ENCODE measurements at regions not wholly inside any gene's neighbourhood (a gene's known extent, or its start where the extent isn't known, plus 50 kb on each side); places are given as distances from the start of the nearest gene placed in this dataset.

- H3K4me3 Mint-ChIP-seq = no peak overlapping the region
Measured at GRCh38 chrX:84611843-84612636, 109.8 kb upstream of the HDX start.

GRCh38 chrX:84634201-84634782 is 132.0 kb upstream of the HDX start:
- no peaks in the 10 kb centered on the region for H3K27me3 Mint-ChIP-seq
- no peak overlapping the region for H3K27ac Mint-ChIP-seq
- peaks cover 3% of the 10 kb centered on the region for H3K9me3 Mint-ChIP-seq
- no peaks in the 10 kb centered on the region for H3K36me3 Mint-ChIP-seq
- no peak for DNase-seq
- H3K4me1 Mint-ChIP-seq = no peaks in the 10 kb centered on the region
- no peak overlapping the region for H3K4me3 Mint-ChIP-seq

More at GRCh38 chrX:84611843-84612636, 109.8 kb upstream of the HDX start:
- Mint-ChIP-seq H3K27me3 (no peaks in the 10 kb centered on the region), H3K9me3 (no peaks in the 10 kb centered on the region), H3K27ac (no peak overlapping the region), H3K4me1 (no peaks in the 10 kb centered on the region), H3K36me3 (no peaks in the 10 kb centered on the region)
- DNase-seq = no peak

GRCh38 chrX:84666086-84666485 is 163.8 kb upstream of the HDX start:
- no peaks in the 10 kb centered on the region for H3K9me3 Mint-ChIP-seq
- no peak overlapping the region for H3K4me3 Mint-ChIP-seq
- H3K27me3 Mint-ChIP-seq = no peaks in the 10 kb centered on the region
- H3K36me3 Mint-ChIP-seq = no peaks in the 10 kb centered on the region
- H3K4me1 Mint-ChIP-seq = no peaks in the 10 kb centered on the region
- H3K27ac Mint-ChIP-seq = no peak overlapping the region
- DNase-seq = no peak

GRCh38 chrX:84690228-84690627 is 188.0 kb upstream of the HDX start:
- H3K4me1 Mint-ChIP-seq = no peaks in the 10 kb centered on the region
- H3K36me3 Mint-ChIP-seq = no peaks in the 10 kb centered on the region
- H3K4me3 Mint-ChIP-seq = no peak overlapping the region
- H3K27ac Mint-ChIP-seq = no peak overlapping the region
- no peaks in the 10 kb centered on the region for H3K9me3 Mint-ChIP-seq
- no peak for DNase-seq
- no peaks in the 10 kb centered on the region for H3K27me3 Mint-ChIP-seq

- no peaks in the 10 kb centered on the region for H3K9me3 Mint-ChIP-seq
- no peak overlapping the region for H3K27ac Mint-ChIP-seq
- H3K4me1 Mint-ChIP-seq = no peaks in the 10 kb centered on the region
- H3K4me3 Mint-ChIP-seq = no peak overlapping the region
- H3K27me3 Mint-ChIP-seq = no peaks in the 10 kb centered on the region
- no peak for DNase-seq
- H3K36me3 Mint-ChIP-seq = no peaks in the 10 kb centered on the region
Measured at GRCh38 chrX:84709987-84710386, 207.7 kb upstream of the HDX start.

- Mint-ChIP-seq H3K9me3 (no peaks in the 10 kb centered on the region), H3K4me3 (no peak overlapping the region), H3K27ac (no peak overlapping the region), H3K36me3 (no peaks in the 10 kb centered on the region), H3K4me1 (no peaks in the 10 kb centered on the region), H3K27me3 (no peaks in the 10 kb centered on the region)
- no peak for DNase-seq
Measured at GRCh38 chrX:84710611-84711010, 208.4 kb upstream of the HDX start.

- Mint-ChIP-seq H3K9me3 (no peaks in the 10 kb centered on the region), H3K27me3 (no peaks in the 10 kb centered on the region), H3K4me1 (no peaks in the 10 kb centered on the region), H3K36me3 (no peaks in the 10 kb centered on the region), H3K4me3 (no peak overlapping the region), H3K27ac (no peak overlapping the region)
- DNase-seq = no peak
Measured at GRCh38 chrX:84712621-84713020, 210.4 kb upstream of the HDX start.

GRCh38 chrX:84715315-84715714 is 213.1 kb upstream of the HDX start:
- DNase-seq = no peak
- Mint-ChIP-seq H3K4me1 (no peaks in the 10 kb centered on the region), H3K36me3 (no peaks in the 10 kb centered on the region), H3K4me3 (no peak overlapping the region), H3K27me3 (no peaks in the 10 kb centered on the region), H3K27ac (no peak overlapping the region), H3K9me3 (no peaks in the 10 kb centered on the region)

GRCh38 chrX:84717343-84717742 is 215.1 kb upstream of the HDX start:
- H3K4me1 Mint-ChIP-seq = no peaks in the 10 kb centered on the region
- no peaks in the 10 kb centered on the region for H3K36me3 Mint-ChIP-seq
- no peak overlapping the region for H3K4me3 Mint-ChIP-seq
- DNase-seq = no peak
- H3K27me3 Mint-ChIP-seq = no peaks in the 10 kb centered on the region
- no peak overlapping the region for H3K27ac Mint-ChIP-seq
- no peaks in the 10 kb centered on the region for H3K9me3 Mint-ChIP-seq

GRCh38 chrX:84721416-84721815 is 219.2 kb upstream of the HDX start:
- no peaks in the 10 kb centered on the region for H3K4me1 Mint-ChIP-seq
- H3K27me3 Mint-ChIP-seq = no peaks in the 10 kb centered on the region
- H3K9me3 Mint-ChIP-seq = no peaks in the 10 kb centered on the region
- H3K4me3 Mint-ChIP-seq = no peak overlapping the region
- H3K27ac Mint-ChIP-seq = no peak overlapping the region
- H3K36me3 Mint-ChIP-seq = no peaks in the 10 kb centered on the region
- DNase-seq = no peak

- DNase-seq = no peak
- no peak overlapping the region for H3K4me3 Mint-ChIP-seq
- H3K27ac Mint-ChIP-seq = no peak overlapping the region
- H3K4me1 Mint-ChIP-seq = no peaks in the 10 kb centered on the region
- no peaks in the 10 kb centered on the region for H3K36me3 Mint-ChIP-seq
- no peaks in the 10 kb centered on the region for H3K9me3 Mint-ChIP-seq
- no peaks in the 10 kb centered on the region for H3K27me3 Mint-ChIP-seq
Measured at GRCh38 chrX:84724576-84724975, 222.3 kb upstream of the HDX start.

GRCh38 chrX:84729408-84729807 is 227.2 kb upstream of the HDX start:
- no peak overlapping the region for H3K27ac Mint-ChIP-seq
- no peaks in the 10 kb centered on the region for H3K36me3 Mint-ChIP-seq
- DNase-seq = no peak
- H3K4me3 Mint-ChIP-seq = no peak overlapping the region
- no peaks in the 10 kb centered on the region for H3K4me1 Mint-ChIP-seq
- H3K9me3 Mint-ChIP-seq = no peaks in the 10 kb centered on the region
- no peaks in the 10 kb centered on the region for H3K27me3 Mint-ChIP-seq

- H3K27ac Mint-ChIP-seq = no peak overlapping the region
Measured at GRCh38 chrX:84729809-84730208, 227.6 kb upstream of the HDX start.

GRCh38 chrX:84735025-84735424 is 232.8 kb upstream of the HDX start:
- Mint-ChIP-seq H3K9me3 (no peaks in the 10 kb centered on the region), H3K4me3 (no peak overlapping the region), H3K36me3 (no peaks in the 10 kb centered on the region), H3K4me1 (no peaks in the 10 kb centered on the region), H3K27ac (no peak overlapping the region), H3K27me3 (no peaks in the 10 kb centered on the region)
- no peak for DNase-seq

More at GRCh38 chrX:84729809-84730208, 227.6 kb upstream of the HDX start:
- Mint-ChIP-seq H3K4me1 (no peaks in the 10 kb centered on the region), H3K27me3 (no peaks in the 10 kb centered on the region), H3K9me3 (no peaks in the 10 kb centered on the region), H3K4me3 (no peak overlapping the region), H3K36me3 (no peaks in the 10 kb centered on the region)
- peak; percentile 1 for DNase-seq

GRCh38 chrX:84737471-84737871 is 235.2 kb upstream of the HDX start:
- no peaks in the 10 kb centered on the region for H3K4me1 Mint-ChIP-seq
- no peaks in the 10 kb centered on the region for H3K9me3 Mint-ChIP-seq
- no peak overlapping the region for H3K27ac Mint-ChIP-seq
- no peak overlapping the region for H3K4me3 Mint-ChIP-seq
- DNase-seq = no peak
- no peaks in the 10 kb centered on the region for H3K27me3 Mint-ChIP-seq
- no peaks in the 10 kb centered on the region for H3K36me3 Mint-ChIP-seq

GRCh38 chrX:84747516-84747915 is 245.3 kb upstream of the HDX start:
- no peaks in the 10 kb centered on the region for H3K27me3 Mint-ChIP-seq
- no peaks in the 10 kb centered on the region for H3K4me1 Mint-ChIP-seq
- no peaks in the 10 kb centered on the region for H3K9me3 Mint-ChIP-seq
- no peak overlapping the region for H3K27ac Mint-ChIP-seq
- no peaks in the 10 kb centered on the region for H3K36me3 Mint-ChIP-seq
- no peak for DNase-seq
- H3K4me3 Mint-ChIP-seq = no peak overlapping the region

Data from activated naive CD8-positive, alpha-beta T cell treated with anti-CD3 and anti-CD28 coated beads for 36 hours (primary cell).